Fibroblast of villous mesenchyme (primary cell): ENCODE measurements at regions not wholly inside any gene's neighbourhood (a gene's known extent, or its start where the extent isn't known, plus 50 kb on each side); places are given as distances from the start of the nearest gene placed in this dataset.

Experiments
- DNase-seq: peaks from one replicate; pipeline ENCODE4 v3.0.0-alpha.2; 2010; ENCODE audit warnings: low read depth
- H3K4me3 ChIP-seq: 2 replicates; pipeline ENCODE4 v1.5.1; 2011; ENCODE audit warnings: low read depth, mild to moderate bottlenecking, low read length
- CTCF ChIP-seq: IDR thresholded peaks from 2 replicates; pipeline ENCODE4 v1.5.1; 2012; ENCODE audit warnings: low read depth, mild to moderate bottlenecking, low read length; ENCODE audit not compliant: insufficient read depth

- no peak for TF ChIP-seq CTCF
- H3K4me3 ChIP-seq = no peak overlapping the region
- DNase-seq = no peak
Observed at GRCh38 chr5:63811286-63811685, 151.0 kb downstream of the HTR1A start.

GRCh38 chr5:63805151-63805550, 157.1 kb downstream of the HTR1A start:
- no peak for DNase-seq
- no peak for TF ChIP-seq CTCF
- H3K4me3 ChIP-seq = no peak overlapping the region

GRCh38 chr5:63803165-63803564, 159.1 kb downstream of the HTR1A start:
- H3K4me3 ChIP-seq = no peak overlapping the region
- TF ChIP-seq CTCF = no peak
- no peak for DNase-seq

GRCh38 chr5:63794979-63795378, 167.3 kb downstream of the HTR1A start:
- no peak for DNase-seq
- TF ChIP-seq CTCF = no peak
- H3K4me3 ChIP-seq = no peak overlapping the region

GRCh38 chr5:63794296-63794695, 167.9 kb downstream of the HTR1A start:
- no peak overlapping the region for H3K4me3 ChIP-seq
- no peak for DNase-seq
- TF ChIP-seq CTCF = no peak

GRCh38 chr5:63774939-63775338, 187.3 kb downstream of the HTR1A start:
- no peak for TF ChIP-seq CTCF
- DNase-seq = no peak
- H3K4me3 ChIP-seq = no peak overlapping the region

GRCh38 chr5:63768221-63768620, 194.0 kb downstream of the HTR1A start:
- H3K4me3 ChIP-seq = no peak overlapping the region
- no peak for DNase-seq
- no peak for TF ChIP-seq CTCF
